ENCODE measurements at regions not wholly inside any gene's neighbourhood (a gene's known extent, or its start where the extent isn't known, plus 50 kb on each side); places are given as distances from the start of the nearest gene placed in this dataset.

DNA sequence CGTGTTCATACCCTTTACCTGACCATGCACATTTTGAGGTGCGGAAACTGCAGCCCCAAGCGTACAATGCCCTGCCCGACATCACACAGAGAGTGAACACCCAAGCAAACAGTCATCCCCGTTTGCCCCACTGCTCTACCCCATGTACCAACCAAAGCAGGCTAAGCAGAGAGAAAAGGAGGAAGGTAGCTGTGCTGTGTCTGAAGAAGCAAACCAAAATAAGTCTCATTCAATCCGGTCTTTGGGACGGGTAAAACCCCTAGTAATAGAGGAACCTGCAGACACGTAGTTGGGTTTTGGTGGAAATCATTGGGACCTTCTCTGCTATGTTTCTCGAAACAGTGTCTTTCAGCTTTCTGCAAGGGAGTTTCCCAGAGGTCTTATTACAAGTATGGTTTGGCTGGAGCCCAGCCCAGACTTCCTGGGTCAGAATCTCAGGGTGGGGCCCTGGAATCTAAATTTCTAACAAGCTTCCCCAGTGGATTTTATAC, 164.6 kb upstream of the HES1 start:
- no peak for DNase-seq

DNA sequence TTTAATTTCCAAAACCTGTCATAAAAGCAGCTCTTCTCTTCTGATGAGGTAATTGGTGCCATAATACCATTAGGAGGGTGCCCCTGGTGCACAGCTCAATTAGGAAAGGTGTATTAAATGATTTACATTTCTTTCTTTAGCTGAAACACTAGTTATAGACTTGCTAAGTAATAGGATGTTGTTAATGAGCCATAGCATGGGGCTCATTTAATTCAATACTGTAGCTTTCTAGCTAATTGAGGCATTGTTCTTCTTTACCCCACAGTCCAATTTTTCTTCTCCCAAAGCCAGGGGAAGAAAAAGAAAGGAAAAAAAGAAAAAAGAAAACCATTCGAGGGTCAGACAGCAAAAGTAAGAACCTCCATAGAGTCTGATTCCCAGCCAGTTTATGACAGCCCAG, 164.0 kb upstream of the HES1 start:
- DNase-seq: no peak

DNA sequence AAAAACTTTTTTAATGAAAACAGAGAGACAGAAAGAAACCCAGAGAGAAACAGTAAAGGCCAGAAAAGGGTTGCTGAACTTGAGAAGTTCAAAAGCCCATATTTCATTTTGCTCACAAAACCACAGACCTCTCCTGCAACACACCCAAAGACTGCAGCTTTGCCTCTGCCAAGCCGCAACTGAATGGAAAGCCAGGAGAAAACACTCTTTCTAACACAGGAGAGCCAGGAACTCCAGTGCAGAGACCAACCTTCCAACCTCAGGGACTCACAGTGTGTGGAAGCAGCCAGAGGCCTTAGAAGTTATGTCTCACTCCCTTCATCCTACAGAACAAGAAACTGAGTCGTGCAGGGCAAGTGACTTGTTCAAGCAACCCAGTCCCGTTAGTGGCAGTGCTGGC, 163.1 kb upstream of the HES1 start:
- no peak for DNase-seq

DNA sequence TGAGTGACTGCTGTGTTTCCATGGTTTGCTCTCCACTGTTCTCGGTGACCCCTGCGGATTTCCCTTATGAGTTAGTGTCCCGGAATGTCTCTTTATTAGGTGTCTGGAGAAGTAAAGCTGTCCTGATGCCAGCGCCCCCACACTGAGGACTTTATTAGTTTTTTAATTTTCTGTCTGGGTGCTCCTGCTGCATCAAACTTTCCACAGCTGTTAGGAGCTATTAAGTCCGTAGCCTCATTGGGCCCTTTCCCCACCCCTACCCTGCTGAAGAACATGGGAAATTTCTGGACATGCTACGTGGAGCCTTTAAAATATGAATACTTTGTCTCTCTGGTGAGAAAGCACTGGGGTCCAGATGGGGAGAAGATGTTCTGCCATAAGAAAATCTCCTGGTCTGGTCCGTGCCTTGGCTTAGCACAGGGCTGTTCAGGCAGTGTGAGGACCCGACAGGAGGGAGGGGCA, 161.7 kb upstream of the HES1 start:
- no peak for DNase-seq

DNA sequence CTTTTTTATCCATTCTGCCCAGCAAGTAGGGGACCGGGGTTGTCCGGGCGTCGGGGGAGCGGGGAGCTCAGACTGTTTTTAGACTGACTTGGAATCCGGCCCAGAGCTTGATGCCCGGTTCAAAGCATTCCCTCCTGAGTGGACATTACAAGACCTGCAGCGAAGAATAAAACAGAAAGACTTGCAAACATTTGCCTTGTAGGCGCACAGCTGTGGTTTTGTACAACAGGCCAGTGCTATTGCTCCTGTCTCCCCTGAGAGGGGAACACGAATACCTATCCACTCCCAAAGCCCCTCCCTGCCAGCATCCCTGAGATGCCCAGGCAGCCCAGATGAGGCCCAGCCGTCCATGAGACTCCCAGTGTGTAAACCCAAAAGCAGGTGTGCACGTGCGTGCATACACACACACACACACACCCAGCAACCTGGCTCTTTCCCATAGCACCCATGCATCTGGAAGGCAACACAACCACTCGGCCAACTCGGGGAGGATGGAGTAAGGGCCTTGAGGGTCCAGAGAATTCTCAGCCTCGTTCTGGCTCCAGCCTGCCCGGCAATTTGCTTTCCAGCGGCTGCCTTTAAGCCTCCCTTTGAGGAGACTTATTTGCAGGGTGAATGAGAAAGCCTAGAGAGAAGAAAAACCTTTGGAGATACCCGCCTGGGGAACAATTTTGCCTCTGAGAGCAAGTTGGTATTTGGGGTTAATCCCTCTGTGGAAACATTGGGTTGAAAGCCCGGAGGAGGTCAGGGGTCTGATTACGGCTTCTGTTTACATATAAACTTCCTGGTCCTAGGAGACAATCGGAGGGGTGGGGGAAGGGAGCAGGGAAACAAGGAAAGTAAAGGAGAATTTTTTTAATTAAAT, 161.0 kb upstream of the HES1 start:
- DNase-seq: no peak

DNA sequence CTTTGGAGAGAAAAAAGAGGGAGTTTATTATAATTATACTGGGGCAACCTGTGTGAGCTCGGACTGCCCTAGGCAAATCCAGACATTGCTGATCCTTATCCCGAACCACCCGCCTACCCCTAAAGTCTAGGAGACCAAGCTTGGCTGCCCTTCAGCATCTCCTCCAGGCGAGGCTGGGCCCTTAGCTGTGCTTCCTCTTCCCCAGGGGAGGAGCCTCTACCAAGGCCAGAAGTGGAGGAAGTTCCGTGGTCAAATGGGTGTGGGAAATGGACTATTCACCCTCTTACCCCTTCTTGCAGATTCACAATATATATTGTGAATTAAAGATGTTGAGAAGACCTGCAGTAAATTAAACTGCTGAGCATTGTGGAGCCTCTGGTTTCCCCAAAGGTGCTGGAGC, 158.3 kb upstream of the HES1 start:
- no peak for DNase-seq

DNA sequence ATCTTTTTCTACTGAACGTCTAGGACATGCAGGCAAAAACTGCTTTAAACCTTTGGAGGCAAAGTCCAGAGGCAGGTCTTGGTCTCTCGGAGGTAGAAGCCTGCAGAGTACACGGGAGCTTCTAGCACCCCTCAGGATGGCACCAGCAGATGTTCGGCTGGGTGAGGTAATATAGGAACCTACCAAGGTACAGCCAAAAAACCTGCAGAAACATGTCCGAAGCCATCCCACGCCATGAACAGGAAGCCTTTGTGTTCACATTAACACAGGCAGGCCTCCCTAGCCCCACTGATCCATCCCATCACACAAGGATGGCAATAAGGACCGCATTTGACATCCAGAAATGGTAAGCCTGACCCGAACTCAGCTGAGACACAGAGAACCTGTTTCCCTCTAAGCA, 157.9 kb upstream of the HES1 start:
- no peak for DNase-seq

DNA sequence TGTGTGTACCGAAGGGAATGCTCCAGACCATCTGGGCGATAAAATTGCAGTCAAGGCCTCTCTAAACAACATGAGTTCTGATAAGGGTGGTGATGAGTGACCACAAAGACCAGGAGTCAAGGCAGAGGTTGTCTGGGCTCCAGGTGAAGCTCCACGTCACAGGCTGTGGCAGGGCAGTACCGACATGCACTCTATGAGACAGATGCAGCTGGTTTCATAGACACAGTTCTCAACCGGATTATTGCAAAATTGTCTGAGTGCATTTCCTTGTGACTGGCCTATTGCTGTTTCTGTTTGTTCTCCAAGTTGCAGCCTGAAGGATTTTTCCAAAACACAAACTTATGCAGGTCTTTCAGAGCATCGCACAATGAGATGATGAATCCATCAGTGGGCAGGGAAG, 157.5 kb upstream of the HES1 start:
- DNase-seq: no peak

DNA sequence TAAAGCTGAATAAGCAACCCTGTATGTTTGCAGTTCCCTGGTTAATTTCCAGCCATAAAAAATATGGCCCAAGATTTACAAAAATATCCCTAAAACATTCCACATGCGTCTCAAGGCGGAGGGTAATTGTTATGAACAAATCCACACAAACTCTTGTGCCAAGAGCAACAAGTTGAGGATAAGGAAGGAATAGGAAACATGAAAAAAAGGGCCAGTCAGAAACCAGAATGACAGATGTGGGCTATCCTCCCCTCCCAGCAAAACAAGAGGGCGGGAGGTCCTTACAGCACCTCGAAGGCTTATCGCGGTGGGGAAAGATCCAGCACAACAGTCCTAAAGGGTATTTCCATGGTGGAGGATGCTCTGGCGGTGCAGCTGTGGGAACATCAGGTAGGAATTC, 155.6 kb upstream of the HES1 start:
- DNase-seq: no peak

DNA sequence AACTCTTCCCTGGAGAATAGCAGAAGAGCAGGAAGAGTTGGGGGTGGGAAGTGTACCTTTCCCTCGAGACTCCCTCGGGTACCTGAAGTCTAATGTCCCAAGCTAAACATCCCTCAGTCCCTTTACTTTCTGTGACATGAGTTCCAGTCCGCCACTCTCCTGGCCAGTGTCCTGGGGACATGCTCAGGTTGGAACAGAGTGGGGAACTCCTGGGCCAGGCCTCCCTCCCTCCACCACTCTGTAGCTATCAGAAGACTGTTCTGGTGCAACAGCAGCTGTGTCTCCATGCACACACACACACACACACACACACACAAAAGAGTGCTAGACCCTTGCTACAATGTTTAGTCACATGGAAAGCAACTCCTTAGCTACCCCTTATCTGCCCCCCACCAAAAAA, 155.0 kb upstream of the HES1 start:
- DNase-seq: no peak

DNA sequence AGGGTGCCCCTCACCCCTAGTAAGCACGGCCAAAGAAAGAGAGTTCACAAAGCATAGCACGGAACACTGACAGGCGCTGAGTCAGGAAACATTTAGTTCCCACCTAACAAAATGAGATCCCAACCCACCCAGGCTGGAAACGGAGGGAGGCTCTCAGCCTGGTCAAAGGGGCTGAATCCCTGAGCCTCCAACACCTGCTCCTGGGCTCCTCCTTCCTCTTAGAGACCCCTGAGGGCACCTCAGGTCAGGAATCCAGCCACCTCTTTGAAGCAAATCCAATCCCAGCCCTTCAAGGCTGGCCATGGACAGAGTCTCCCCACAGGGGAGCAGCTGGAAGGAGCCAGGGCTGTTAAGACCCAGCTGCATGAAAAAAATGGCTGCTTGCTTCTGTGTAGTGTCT, 154.4 kb upstream of the HES1 start:
- no peak for DNase-seq

DNA sequence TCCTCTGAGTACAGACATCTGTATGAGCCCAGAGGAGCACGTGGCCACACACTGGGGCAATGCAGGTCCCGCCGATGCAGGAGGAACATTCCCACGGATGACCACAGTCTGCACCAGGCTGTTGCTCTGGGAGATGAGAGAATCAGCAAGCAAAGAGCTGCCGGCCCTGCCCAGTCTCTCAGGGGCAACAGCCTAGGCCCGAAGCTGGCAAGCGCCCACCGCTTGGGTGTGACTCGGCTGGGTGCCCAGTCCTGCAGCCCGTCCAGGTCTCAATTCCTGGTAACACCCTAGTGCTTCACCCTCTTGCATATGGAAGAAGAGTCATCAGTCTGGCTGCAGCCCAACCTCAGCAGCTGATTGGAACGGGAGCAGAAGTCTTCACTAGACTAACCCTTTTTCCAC, 153.7 kb upstream of the HES1 start:
- no peak for DNase-seq

DNA sequence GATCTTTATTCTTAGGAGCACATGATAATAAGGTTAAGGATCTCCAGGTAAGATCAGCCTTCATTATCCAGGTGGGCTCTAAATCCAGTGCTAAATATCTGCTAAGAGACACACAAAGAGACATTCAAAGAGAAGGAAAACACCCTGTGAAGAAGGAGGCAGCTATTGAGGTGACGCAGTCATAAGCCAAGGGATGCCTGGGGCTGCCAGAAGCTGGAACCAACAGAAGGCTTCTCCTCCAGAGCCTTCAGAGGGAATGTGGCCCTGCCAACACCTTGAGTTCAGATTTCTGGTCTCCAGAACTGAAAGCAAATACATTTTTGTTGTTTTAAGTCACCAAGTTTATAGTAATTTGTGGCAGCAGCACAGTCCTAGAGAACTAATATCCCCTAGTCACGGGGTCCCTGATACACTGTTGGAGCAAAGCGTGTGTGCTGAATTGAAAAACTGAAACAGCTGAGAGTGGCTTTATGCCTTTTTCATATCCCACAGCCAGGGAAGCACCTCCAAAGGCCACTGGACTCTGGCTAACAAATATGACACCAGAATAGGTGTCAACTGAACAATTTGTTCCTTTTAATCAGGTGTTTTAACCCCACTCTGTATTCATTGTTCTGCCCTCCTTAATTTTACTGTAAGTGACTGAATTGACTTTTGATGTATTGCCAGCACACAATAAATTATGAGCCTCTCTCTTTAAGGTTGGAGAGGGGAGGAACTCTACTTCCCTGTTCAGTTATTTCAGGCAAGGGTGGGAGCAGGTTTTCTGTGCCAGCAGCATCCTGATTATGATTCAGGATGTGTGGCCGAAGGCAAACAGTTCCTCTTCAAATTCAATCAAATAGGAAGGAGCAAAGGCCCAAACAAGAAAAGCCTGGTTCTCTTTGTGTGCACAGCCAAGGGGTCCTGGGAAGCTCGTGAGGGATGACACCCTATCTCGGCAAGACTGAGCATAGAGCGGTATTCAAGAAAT, 151.8 kb upstream of the HES1 start:
- no peak for DNase-seq

DNA sequence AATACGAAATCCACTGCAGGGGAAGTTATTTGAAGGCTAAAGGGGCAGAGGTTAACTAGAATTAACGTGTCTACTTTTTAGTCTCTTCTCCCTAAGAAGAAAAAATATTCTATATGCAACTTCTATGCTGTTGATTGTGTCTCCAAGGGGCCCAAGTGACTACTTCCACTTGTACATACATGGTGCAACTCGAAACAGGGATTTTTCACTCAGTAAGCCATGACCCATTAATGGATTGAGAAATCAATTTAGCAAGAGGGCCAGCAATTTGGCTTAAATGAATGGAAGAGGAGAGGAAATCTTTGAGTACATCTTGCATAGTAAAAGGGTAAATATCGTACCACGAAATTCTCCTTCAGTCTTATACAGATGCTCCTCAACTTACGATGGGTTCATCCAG, 151.1 kb upstream of the HES1 start:
- no peak for DNase-seq

DNA sequence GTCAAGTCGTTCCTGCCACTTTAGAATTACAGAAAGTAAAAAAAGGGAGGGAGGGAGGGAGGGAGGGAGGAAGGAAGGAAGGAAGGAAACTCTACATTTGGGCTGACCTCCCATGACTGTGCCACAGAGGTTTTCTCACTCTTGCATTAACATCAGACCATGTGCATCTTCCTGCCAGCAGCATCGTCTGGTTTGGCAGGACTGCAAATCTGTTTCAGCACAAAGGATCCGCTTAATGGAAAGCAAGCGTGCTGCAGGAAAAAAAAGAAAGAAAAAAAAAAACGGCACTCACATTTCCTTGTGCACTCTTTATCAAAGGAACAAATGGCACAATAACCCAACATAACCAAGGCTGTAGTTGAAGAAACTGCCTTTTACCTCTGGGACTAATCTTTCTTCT, 148.8 kb upstream of the HES1 start:
- DNase-seq: no peak

DNA sequence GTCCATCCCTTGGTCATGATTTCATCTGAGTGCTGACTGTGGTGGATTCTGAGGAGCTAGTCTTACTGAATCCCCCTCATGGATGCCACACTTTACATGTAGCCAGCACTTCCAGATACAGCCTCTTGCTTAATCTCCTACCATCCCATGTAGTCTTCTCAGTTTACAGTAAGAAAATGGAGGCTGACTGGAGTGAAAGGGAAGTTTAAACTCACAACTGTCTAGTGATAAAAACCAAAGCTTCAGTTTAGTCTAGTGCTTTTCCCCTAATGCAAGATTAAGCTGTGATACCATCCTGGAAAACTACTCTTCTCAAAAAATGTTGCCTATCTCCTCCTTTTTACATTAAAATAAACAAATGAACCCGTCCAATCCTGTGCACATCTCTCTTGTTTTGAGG, 146.8 kb upstream of the HES1 start:
- DNase-seq: no peak

DNA sequence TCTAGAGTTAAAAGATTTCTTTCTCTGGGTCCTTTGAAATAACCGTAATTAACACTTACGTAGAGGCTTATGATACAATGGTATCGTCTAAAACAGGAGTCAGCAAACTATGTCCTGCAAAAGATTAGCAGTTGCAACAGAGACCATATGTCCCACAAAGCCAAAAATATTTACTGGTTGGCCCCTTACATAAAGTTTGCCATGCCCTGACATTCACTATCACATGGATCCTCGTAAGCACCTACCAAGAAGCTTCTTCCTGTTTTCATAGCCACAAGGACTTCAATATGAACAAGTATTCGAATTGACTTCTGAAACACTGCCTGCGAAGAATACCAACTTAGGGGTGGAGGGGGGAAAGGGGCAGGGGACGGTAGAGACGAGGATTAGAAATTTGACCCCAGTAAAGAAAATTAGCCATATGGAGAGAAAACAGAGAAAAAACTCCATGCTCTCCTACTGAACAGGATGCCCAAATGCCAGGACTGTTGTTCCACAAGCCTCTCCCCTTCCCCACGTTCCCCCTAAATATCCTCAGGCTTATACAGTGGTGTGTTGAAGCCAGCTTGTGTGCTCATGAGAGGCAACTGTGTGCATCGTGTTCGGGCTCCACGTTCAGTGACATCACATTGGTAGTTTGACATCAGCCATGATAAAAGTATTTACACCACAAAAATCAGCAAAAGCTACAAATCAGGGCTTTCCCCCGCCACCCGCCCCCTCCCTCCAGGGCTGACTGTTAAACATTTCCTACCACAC, 144.1 kb upstream of the HES1 start:
- no peak for DNase-seq

DNA sequence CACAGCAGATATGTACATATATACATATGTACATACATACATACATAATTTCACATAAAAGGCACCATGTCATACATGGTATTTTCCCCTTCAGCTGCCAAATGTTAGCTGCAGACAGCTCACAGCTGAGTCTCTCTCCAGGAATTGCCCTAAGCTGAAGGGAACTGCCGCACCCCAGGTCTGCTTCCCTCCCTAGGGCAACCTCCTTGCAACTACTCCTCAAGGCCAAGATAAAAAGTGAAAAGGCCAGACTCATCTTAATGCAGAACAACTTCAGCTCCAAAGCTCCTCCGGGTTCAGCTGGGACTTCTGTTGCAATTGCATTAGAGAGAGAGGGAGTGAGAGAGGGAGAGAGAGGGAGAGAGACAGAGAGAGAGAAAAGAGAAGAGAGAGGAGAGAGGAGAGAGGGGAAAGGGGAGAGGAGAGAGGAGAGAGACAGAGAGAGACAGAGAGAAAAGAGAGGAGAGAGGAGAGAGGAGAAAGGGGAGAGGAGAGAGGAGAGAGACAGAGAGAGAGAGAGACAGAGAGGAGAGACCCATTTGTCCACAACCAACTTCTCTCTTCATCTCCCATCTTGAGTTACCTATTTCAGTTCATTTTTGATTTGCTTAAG, 143.4 kb upstream of the HES1 start:
- no peak for DNase-seq

DNA sequence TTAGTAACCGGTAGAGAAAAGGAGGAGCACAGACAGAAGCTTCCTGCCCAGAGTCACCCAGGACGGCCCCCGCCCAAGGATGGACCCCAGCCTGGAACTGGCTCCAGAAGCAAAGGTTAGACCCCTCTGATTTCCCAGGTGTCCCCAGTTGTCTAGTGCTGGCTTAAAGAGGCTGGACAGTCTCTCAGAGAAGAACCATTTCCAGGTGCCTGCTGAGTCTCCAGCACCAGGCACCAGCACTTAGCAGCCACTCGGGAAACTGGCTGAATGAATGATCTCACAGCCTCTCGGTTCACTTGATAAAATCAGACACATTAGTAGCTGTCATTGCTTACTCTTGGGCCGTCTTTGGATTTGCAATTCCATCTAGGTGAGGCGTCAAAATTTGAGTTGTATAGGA, 139.7 kb upstream of the HES1 start:
- no peak for DNase-seq

DNA sequence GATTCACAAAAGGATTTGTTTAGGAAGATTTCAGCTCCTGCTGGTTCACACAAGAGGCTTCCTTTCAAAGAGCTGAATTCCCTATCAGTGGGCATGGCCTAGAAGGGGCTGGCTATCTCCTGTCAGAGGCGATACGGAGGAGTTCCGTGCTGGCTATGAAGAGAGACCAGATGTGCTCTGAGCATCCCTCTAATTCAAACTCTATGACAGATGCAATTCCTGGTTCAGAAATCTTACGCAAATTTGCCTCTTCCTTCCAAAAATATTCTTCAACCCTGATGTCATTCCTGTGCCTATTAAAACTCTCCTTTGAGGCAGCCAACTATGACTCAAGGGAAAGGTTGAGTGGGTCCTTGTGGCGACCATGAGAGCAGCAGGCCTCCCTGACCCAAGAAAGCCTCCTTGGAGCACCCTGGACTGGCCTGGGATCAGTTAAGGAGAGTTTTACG, 139.3 kb upstream of the HES1 start:
- DNase-seq: no peak

DNA sequence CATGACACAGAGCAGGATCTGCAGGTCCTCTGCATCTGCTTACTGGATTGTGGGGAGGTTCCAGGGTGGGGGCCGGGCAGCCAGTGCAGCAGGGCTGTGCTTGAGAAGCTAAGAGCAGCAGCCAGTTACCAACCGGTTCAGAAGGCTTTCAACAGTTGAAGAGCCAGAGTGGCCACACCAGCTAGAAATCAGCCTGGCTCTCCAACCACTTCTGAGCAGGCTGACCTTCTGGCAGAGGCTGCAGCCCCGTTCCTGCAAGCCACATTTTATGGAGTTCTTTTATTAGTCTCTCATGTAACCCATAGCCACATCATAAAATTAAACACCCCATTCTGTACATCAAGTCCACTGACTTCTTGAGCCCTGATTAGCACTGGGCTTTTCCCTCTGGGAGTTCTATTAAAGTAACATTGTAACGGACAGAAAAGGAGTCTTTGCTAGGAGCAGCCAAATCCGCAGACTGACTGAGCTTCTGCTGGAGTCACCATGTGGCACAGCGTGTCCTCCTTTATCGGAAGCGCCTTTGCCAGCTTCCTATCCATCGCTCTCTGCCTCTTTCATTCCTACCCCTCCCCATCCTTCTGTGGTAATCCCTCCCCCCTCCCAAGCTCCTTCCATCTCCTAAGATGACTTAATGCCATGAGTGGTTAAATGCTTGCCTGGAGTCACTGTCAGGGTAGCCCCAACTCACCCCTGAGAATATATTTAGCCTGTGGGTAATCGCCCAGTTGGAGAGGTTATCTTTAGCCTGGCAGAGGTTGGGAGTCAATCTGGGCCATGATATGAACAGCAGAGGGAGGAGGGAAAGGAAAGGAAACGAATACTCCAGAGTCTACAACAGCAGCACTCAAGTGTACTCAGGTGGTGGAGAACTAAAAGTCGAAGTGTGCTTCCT, 138.5 kb upstream of the HES1 start:
- DNase-seq: no peak

DNA sequence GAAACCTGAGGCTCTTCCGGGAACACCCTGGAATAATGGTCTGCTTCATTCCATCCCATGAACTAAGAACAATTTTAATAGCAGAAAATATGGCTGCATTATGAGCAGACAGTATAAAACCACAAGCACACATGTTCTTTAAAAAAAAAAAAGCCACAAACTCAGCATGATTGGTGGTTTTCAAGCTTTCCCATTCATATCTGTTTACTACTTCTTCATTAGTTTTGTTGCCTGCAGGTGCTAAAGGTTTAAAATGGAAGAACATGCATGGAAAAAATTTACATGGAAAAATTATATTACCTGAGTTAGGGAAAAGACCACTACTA, 137.9 kb upstream of the HES1 start:
- no peak for DNase-seq
